SK-N-SH (cell line): ENCODE measurements at regions not wholly inside any gene's neighbourhood (a gene's known extent, or its start where the extent isn't known, plus 50 kb on each side); places are given as distances from the start of the nearest gene placed in this dataset.

Source experiments
- CHD2 ChIP-seq: fragments of 150-350 bp; IDR thresholded peaks from 2 replicates; pipeline ENCODE4 v1.6.1; 2018; ENCODE audit warnings: low read length; ENCODE audit not compliant: partially characterized antibody
- CTCF ChIP-seq: fragments of 200-600 bp; sonication (generic); IDR thresholded peaks from 2 replicates; pipeline ENCODE4 v1.6.1; 2017; ENCODE audit warnings: antibody characterized with exemption, mild to moderate bottlenecking, moderate library complexity
- EP300 ChIP-seq, 2 experiments: IDR thresholded peaks; 2 replicates each; pipeline versions ENCODE4 v1.4.0 to v1.6.1; 2012; ENCODE audit warnings: borderline replicate concordance in 1 of 2, low read depth in 1 of 2, low read length in 1 of 2
- FOXJ3 ChIP-seq: sonication (generic); formaldehyde crosslinking; IDR thresholded peaks from 2 replicates; pipeline ENCODE4 v1.5.1; 2020; ENCODE audit warnings: mild to moderate bottlenecking, missing genetic modification reagents
- JUND ChIP-seq: IDR thresholded peaks from 2 replicates; pipeline ENCODE4 v1.4.0; 2012
- MAX ChIP-seq: IDR thresholded peaks from 2 replicates; pipeline ENCODE4 v1.4.0; 2012; ENCODE audit warnings: low read depth
- MEF2A ChIP-seq: IDR thresholded peaks from 2 replicates; pipeline ENCODE4 v1.4.0; 2012; ENCODE audit warnings: low read depth, borderline replicate concordance
- POLR2AphosphoS5 ChIP-seq: IDR thresholded peaks from 2 replicates; pipeline ENCODE4 v1.6.1; 2012; ENCODE audit warnings: low read depth, low read length
- RCOR1 ChIP-seq: fragments of 150-350 bp; IDR thresholded peaks from 2 replicates; pipeline ENCODE4 v1.6.1; 2017; ENCODE audit warnings: antibody characterized with exemption, low read length
- RFX5 ChIP-seq: IDR thresholded peaks from 2 replicates; pipeline ENCODE4 v1.6.1; 2012; ENCODE audit warnings: mild to moderate bottlenecking, improper control_type of control experiment, low read length
- SMC3 ChIP-seq: IDR thresholded peaks from 2 replicates; pipeline ENCODE4 v1.6.1; 2012; ENCODE audit warnings: low read depth, low read length, improper control_type of control experiment
- TAF1 ChIP-seq: IDR thresholded peaks from 2 replicates; pipeline ENCODE4 v1.6.1; 2012; ENCODE audit warnings: low read depth, mild to moderate bottlenecking, low read length, moderate library complexity, borderline replicate concordance
- TF ChIP-seq, protein P1 (sequence below): IDR thresholded peaks from 2 replicates; pipeline ENCODE4 v1.4.0; 2012; ENCODE audit warnings: low read depth, borderline replicate concordance

DNA sequence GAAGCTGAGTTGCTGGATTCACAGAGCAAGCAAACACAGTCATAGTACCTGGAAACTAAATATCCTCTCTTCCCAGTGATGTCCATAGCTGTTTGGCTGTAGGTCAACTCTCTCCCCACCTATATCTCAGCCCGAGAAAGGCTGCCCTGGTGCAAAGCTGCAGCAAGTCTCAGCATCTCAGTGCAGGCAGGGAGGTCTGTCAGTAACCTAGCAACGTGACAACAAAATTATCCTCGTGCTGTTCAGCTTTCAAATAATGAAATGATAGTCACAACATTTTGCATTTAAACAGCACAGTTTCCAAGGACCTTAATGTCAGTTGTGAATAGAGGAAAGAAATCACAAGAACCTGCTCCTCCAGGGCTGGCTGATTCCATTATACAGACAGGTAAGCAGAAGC is 83.6 kb downstream of the CHST2 start:
- TF ChIP-seq CTCF, result no peak
- no peak for TF ChIP-seq POLR2AphosphoS5
- no peak for TF ChIP-seq JUND
- TF ChIP-seq MAX, result no peak
- TF ChIP-seq SMC3, result no peak
- no peak for TF ChIP-seq EP300 (IDR thresholded peaks at IDR 0.05; ENCODE audit: borderline replicate concordance in 1 of 2, low read depth in 1 of 2, low read length in 1 of 2)
- TF ChIP-seq FOXJ3 (CRISPR knock-in tag), result no peak
- TF ChIP-seq TAF1, result no peak
- TF ChIP-seq, protein P1, sequence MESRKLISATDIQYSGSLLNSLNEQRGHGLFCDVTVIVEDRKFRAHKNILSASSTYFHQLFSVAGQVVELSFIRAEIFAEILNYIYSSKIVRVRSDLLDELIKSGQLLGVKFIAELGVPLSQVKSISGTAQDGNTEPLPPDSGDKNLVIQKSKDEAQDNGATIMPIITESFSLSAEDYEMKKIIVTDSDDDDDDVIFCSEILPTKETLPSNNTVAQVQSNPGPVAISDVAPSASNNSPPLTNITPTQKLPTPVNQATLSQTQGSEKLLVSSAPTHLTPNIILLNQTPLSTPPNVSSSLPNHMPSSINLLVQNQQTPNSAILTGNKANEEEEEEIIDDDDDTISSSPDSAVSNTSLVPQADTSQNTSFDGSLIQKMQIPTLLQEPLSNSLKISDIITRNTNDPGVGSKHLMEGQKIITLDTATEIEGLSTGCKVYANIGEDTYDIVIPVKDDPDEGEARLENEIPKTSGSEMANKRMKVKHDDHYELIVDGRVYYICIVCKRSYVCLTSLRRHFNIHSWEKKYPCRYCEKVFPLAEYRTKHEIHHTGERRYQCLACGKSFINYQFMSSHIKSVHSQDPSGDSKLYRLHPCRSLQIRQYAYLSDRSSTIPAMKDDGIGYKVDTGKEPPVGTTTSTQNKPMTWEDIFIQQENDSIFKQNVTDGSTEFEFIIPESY, result no peak
- no peak for TF ChIP-seq CHD2
- TF ChIP-seq RFX5, result no peak
- TF ChIP-seq MEF2A, result no peak
- TF ChIP-seq RCOR1, result no peak
